ENCODE measurements at regions not wholly inside any gene's neighbourhood (a gene's known extent, or its start where the extent isn't known, plus 50 kb on each side); places are given as distances from the start of the nearest gene placed in this dataset.
A peak's percentile ranks its signal among the peaks of the same experiment; 100 is the strongest.
"Not testable (repeated sequence)": the region's sequence is repeated elsewhere in the genome, so short reads cannot be mapped to it uniquely, and the experiment has no call there.

GRCh38 chr10:25076506-25077177, 60.2 kb downstream of the THNSL1 start:
- no peak for DNase-seq

- DNase-seq, result no peak
Measured at GRCh38 chr10:25078658-25079431, 62.4 kb downstream of the THNSL1 start.

DNA sequence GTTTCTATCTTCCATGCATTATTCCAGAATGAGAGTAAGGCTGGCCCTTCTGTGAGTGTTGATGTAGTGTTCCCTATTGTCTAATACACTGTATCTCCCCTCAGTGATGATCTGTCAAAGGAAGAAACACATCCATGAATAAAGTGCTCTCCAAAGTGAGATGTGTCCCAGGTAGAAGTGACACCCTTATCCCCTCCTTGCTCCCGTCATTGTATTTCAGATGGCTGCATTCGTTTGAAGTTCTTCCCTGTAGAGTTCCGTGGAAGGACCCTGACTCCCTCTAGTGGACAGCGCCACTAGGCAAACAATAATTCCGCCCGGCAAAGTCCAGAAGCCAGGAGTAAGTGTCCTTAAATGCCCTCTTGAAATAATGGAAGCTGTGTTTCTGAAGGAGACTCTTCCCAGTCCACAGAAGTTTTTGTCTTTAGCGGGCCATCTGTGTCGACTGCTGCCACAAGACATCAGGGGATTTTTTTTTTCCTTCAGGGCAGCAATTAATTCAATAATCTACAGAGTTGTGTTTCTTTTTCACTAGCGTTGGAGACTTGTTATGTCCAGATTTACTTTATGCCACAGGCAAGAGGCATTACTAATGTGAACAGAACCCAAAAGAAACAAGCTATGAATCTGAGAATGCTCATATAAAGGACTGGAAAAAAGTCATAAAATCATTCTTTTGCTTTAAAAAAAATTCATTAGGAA, 64.6 kb downstream of the THNSL1 start:
- peak; percentile 46 to 68 for DNase-seq

GRCh38 chr10:25082276-25083204, 66.1 kb downstream of the THNSL1 start:
- DNase-seq, result no peak

- no peak for DNase-seq
Measured at GRCh38 chr10:25083546-25084111, 67.2 kb downstream of the THNSL1 start.

GRCh38 chr10:25084447-25084846, 68.0 kb downstream of the THNSL1 start:
- DNase-seq, result no peak

GRCh38 chr10:25094590-25094989, 78.2 kb downstream of the THNSL1 start:
- no peak for DNase-seq

DNA sequence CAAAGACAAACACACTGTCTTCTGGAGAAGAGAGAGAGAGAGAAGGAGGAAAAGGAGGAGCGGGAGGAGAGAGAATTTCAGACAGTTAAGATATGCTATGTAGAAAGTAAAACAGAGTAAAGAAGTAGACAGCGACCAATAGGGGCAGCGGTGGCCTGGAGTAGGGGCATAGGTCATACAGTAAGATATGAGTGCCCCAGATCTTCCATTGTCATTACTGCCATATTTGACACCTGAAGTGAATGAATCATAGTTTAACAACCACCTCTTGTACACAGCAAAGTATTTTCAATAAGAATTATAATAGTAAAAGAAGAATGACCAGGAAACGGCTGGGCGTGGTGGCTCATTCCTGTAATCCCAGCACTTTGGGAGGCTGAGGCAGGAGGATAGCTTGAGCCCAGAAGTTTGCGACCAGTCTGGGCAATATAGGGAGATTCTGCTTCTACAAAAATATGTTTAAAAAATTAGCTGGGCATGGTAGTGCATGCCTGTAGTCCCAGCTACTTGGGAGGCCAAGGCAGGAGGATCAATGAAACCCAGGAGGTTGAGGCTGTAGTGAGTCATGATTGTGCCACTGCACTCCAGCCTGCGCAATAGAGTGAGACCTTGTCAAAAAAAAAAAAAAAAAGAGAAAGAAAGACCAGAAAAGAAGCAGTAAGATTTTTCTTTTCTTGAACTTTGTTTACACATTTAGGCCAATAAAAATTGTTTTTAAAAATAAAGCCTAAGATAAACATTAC, 77.0 kb upstream of the GPR158 start:
- no peak for DNase-seq

- no peak for DNase-seq
Measured at GRCh38 chr10:25100141-25100540, 74.7 kb upstream of the GPR158 start.

DNA sequence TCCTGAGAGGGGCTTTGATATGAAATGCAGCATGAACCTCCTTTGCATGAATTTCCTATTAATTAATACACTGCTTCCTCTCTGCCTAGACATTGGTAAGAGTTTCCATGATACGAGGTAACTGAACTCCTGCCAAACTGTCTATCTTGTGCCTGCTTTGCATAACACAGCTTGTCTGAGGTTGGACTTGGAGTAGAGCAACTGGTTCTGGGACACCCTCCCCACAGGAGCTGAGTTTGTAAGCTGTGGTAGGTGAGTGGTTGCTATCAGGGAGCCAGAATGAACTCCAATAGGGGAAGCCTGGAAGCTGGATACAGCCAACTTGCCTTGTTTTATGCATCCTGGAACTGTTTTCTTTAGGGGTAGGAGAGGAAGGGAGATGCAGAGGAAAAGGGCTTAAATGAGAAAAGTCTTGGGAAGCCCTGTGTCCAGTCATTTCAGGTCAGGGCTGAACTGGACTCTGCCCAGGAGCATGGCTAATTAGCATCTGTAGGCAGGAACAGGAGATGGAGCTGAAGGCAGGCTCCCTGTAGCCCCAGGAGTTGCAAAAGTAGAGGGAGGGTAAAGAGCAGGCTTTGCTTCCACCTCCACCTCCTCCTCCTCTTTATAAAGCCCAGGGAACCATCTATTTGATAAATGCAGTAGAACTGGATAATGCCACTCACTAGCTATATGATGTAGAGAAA, 73.2 kb upstream of the GPR158 start:
- DNase-seq, result no peak

- no peak for DNase-seq
Measured at GRCh38 chr10:25102147-25102822, 72.5 kb upstream of the GPR158 start.

- DNase-seq, result no peak
Measured at GRCh38 chr10:25103703-25104102, 71.1 kb upstream of the GPR158 start.

DNA sequence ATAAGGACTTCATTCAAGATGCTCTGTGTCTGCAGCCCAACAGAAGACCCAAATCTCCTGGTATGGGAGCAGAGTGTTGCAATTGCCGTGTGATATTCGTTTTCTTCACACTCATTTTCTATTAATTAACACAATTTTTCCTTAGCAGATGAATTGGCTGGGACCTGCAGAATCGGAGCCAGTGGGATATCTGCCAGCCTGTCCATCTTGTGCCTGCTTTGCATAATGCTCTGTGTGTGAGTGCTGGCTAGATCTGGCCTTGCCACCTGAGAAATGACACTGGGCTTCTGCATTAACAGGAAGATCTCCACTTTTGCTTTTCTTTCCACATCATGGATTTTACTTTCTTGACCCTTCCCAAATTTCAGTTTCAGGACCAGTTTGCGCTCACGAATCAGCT, 70.4 kb upstream of the GPR158 start:
- no peak for DNase-seq

GRCh38 chr10:25105262-25105661, 69.5 kb upstream of the GPR158 start:
- DNase-seq, result no peak

GRCh38 chr10:25105743-25106260, 69.0 kb upstream of the GPR158 start:
- no peak for DNase-seq

GRCh38 chr10:25107756-25108155, 67.0 kb upstream of the GPR158 start:
- no peak for DNase-seq

DNA sequence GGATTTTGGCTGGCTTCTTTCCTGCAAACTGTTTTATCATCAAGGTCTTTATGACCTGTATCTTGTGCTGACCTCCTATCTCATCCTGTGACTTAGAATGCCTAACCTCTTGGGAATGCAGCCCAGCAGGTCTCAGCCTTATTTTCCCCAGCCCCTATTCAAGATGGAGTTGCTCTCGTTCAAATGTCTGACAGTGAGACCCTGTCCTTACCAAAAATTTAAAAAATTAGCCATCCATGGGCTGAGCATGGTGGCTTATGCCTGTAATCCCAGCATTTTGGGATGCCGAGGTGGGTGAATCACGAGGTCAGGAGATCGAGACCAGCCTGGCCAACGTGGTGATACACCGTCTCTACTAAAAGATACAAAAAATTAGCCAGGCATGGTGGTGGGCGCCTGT, 64.9 kb upstream of the GPR158 start:
- not testable (repeated sequence) for DNase-seq

GRCh38 chr10:25112016-25112415, 62.8 kb upstream of the GPR158 start:
- no peak for DNase-seq

- peak; percentile 3 to 30 for DNase-seq
Measured at GRCh38 chr10:25113191-25114035, 61.4 kb upstream of the GPR158 start.

All from CD4-positive, alpha-beta T cell treated with Interferon alpha-2 for 1 hour (primary cell).